ENCODE measurements at regions not wholly inside any gene's neighbourhood (a gene's known extent, or its start where the extent isn't known, plus 50 kb on each side); places are given as distances from the start of the nearest gene placed in this dataset.

DNA sequence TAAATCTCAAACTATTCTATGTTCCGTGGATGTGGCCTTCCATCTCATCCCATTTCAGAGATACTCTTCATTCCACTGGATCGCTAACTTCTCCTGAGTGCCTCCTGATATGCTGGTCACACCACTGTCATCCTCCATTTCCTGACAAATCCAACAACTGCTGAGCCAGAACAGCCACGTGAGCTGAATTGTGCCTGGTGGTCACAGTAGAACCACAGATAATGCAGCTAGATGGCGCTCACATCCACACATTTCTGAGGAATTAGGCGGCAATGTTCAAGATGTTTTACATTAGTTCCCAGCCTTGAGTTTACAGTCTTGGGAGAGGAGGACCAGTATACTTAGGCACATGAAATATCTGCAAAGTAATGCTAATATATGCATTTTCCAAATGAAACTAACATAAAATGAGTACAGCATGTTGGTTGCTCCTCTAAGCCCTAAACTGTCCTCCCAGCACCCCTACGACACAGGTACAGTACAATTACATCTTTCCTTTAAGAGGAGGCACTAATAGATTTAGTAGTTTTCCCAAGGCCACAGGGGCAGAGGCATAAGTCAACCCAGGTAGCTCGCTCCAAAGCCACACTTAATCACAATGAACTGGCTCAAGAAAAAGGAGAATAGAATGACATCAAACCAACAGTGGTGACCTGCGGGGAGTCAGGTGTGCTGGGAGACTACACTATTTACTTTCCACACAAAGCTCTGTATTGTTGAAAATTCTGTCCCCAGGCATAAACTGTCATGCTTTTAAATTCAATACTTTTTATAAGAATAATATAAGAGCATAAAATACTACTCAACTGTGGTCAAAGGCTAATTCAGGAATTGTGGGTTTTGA is 134.2 kb downstream of the CHIC2 start:
- no peak overlapping the region for H3K4me3 ChIP-seq (ENCODE audit: low read depth, low read length)
- peak; percentile 36 for DNase-seq (ENCODE audit: low read depth)
- TF ChIP-seq CTCF (IDR thresholded peaks at IDR 0.05; ENCODE audit: low read depth, low read length, missing control alignments), result peak; percentile 63

DNA sequence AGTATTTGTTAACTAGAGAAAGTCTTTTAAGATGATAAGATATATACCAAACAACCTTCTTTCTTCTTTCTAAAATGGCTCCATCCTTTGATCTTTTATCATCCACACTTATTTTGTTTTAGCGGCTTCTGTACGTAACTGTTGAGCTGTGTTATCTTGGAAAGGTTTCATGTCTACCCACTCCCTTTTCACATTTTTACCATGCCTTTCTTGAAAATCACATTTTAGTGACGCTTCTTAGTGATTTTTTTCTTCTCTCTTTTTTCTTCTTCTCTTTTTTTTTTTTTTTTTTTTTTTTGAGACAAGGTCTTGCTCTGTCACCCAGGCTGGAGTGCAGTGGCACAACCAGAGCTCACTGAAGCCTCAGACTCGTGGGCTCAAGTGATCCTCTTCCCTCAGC is 135.1 kb downstream of the CHIC2 start:
- no peak for DNase-seq (ENCODE audit: low read depth)
- TF ChIP-seq CTCF (IDR thresholded peaks at IDR 0.05; ENCODE audit: low read depth, low read length, missing control alignments), result no peak
- H3K4me3 ChIP-seq (ENCODE audit: low read depth, low read length), result no peak overlapping the region

GRCh38 chr4:53928825-53929224 is 135.6 kb downstream of the CHIC2 start:
- no peak for DNase-seq (ENCODE audit: low read depth)
- TF ChIP-seq CTCF (IDR thresholded peaks at IDR 0.05; ENCODE audit: low read depth, low read length, missing control alignments), result no peak
- H3K4me3 ChIP-seq (ENCODE audit: low read depth, low read length), result no peak overlapping the region

GRCh38 chr4:53925050-53925605 is 139.3 kb downstream of the CHIC2 start:
- TF ChIP-seq CTCF (IDR thresholded peaks at IDR 0.05; ENCODE audit: low read depth, low read length, missing control alignments), result no peak
- no peak overlapping the region for H3K4me3 ChIP-seq (ENCODE audit: low read depth, low read length)
- DNase-seq (ENCODE audit: low read depth), result no peak

DNA sequence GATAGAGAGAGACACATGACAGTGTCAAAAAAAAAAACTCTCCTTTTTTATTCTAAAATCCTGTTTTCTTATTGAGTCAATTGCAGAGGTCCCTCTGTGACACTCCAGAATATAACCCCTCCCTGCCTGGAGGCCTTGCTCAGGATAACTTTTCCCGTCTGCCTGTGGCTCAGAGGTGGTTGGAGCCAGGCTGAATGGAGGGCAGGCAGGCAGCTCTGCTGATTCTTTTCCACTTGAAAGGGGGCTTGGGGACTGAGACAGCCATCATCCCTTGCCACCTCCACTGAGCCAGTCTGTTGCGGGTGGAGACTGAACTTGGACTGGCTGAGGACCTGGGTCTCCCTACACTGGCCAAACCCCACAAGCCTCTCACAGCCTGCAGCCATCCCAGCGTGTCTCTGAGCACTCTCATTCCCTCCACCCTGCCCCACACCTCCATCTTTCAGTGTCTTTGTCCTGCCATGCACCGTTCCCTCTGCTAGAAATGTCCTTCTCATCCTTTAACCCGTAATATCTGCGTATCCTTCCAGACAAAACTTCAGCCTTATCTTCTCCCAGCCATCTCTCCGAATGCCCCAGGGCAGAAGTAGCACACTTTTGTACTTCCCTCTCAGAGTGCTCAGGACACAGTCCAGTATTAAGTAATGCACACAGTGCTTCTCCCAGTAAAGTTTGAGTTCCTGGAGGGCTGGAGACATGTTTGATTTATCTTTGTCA is 139.9 kb downstream of the CHIC2 start:
- H3K4me3 ChIP-seq (ENCODE audit: low read depth, low read length), result no peak overlapping the region

DNA sequence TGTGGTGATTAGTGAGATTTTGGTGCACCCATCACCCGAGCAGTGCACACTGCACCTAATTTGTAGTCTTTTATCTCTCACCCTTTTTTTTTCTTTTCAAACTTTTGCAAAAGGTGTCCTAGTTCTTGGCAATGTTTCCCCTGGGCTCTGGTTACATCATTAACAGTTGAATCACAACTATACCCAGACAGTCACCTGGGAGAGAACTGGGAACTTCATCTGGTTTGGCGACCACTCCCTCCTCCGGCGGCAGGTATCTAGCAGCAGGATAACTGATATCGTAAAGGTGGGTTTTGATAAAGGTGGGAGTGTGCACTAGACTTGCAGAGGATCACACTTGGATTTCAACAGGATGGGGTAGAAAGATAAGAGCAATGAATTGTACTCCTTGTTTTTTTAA is 140.5 kb downstream of the CHIC2 start:
- no peak overlapping the region for H3K4me3 ChIP-seq (ENCODE audit: low read depth, low read length)
- DNase-seq (ENCODE audit: low read depth), result no peak
- no peak for TF ChIP-seq CTCF (IDR thresholded peaks at IDR 0.05; ENCODE audit: low read depth, low read length, missing control alignments)

More for the DNA sequence above, 139.9 kb downstream of the CHIC2 start:
- no peak for TF ChIP-seq CTCF (IDR thresholded peaks at IDR 0.05; ENCODE audit: low read depth, low read length, missing control alignments)
- DNase-seq (ENCODE audit: low read depth), result no peak
